ENCODE measurements at regions not wholly inside any gene's neighbourhood (a gene's known extent, or its start where the extent isn't known, plus 50 kb on each side); places are given as distances from the start of the nearest gene placed in this dataset.

GRCh38 chr15:46671336-46671735 is 1036.5 kb downstream of the SQOR start:
- no peak for DNase-seq

- DNase-seq, result no peak
Observed at GRCh38 chr15:46672041-46672440, 1037.2 kb downstream of the SQOR start.

- DNase-seq, result no peak
Observed at GRCh38 chr15:46676233-46677206, 1040.8 kb upstream of the SEMA6D start.

GRCh38 chr15:46677491-46677890 is 1039.8 kb upstream of the SEMA6D start:
- no peak for DNase-seq

GRCh38 chr15:46681901-46682300 is 1035.4 kb upstream of the SEMA6D start:
- no peak for DNase-seq

GRCh38 chr15:46682969-46683791 is 1034.1 kb upstream of the SEMA6D start:
- DNase-seq, result no peak

- no peak for DNase-seq
Observed at GRCh38 chr15:46685096-46685495, 1032.2 kb upstream of the SEMA6D start.

- DNase-seq, result no peak
Observed at GRCh38 chr15:46685681-46686080, 1031.6 kb upstream of the SEMA6D start.

GRCh38 chr15:46696281-46696680 is 1021.0 kb upstream of the SEMA6D start:
- DNase-seq, result no peak

GRCh38 chr15:46701346-46701745 is 1016.0 kb upstream of the SEMA6D start:
- no peak for DNase-seq

- DNase-seq, result no peak
Observed at GRCh38 chr15:46701896-46702295, 1015.4 kb upstream of the SEMA6D start.

GRCh38 chr15:46703020-46703861 is 1014.1 kb upstream of the SEMA6D start:
- no peak for DNase-seq

GRCh38 chr15:46703871-46704637 is 1013.3 kb upstream of the SEMA6D start:
- no peak for DNase-seq

GRCh38 chr15:46707452-46707851 is 1009.9 kb upstream of the SEMA6D start:
- DNase-seq, result no peak

GRCh38 chr15:46708226-46708625 is 1009.1 kb upstream of the SEMA6D start:
- DNase-seq, result no peak

- DNase-seq, result no peak
Observed at GRCh38 chr15:46709460-46710083, 1007.7 kb upstream of the SEMA6D start.

GRCh38 chr15:46710401-46710960 is 1006.8 kb upstream of the SEMA6D start:
- DNase-seq, result no peak

GRCh38 chr15:46713045-46713444 is 1004.3 kb upstream of the SEMA6D start:
- no peak for DNase-seq

GRCh38 chr15:46714950-46715349 is 1002.4 kb upstream of the SEMA6D start:
- no peak for DNase-seq

- no peak for DNase-seq
Observed at GRCh38 chr15:46723308-46723707, 994.0 kb upstream of the SEMA6D start.

GRCh38 chr15:46732060-46732459 is 985.2 kb upstream of the SEMA6D start:
- DNase-seq, result no peak

All from CD4-positive, alpha-beta T cell treated with Interleukin-21 for 1 hour (primary cell).